ENCODE measurements at regions not wholly inside any gene's neighbourhood (a gene's known extent, or its start where the extent isn't known, plus 50 kb on each side); places are given as distances from the start of the nearest gene placed in this dataset.

DNA sequence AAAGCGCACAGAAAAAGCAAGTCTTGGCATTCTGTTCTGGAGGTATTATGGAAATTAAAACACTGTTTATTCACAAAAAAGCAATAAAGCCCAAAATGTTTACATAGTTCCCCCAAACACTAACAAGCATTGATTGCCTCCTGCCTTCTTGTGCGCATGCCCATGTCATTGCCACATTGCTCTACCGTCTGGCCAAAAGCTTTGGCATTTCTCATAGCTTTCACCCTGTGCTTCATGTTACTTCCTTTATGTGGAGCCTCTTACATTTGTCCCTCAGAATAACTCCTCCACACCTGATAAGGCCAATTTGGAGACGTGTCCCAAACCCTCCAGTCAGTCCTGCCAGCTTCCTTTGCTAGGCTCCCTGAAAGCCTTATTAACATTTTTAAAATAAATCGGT lies 680.8 kb downstream of the GBE1 start:
- intact Hi-C loops (cut with micrococcal nuclease; ENCODE audit: unreplicated experiment): no loop called here
- Histone ChIP-seq H3K36me3 (ENCODE audit: insufficient read depth, low read length) (no peaks in the 10 kb centered on the region), H3K9me2 (ENCODE audit: insufficient read depth, low read length) (no peaks in the 10 kb centered on the region), H4K20me1 (ENCODE audit: insufficient read depth, low read length) (no peaks in the 10 kb centered on the region), H3K4me3 (ENCODE audit: low read depth, low read length, poor library complexity, severe bottlenecking) (no peak overlapping the region), H3K4me1 (ENCODE audit: insufficient read depth, low read length, poor library complexity, severe bottlenecking) (no peaks in the 10 kb centered on the region), H3K27ac (ENCODE audit: low read depth, low read length, poor library complexity, severe bottlenecking) (no peak overlapping the region), H3K9me3 (ENCODE audit: low read length) (no peaks in the 10 kb centered on the region), H3K4me2 (ENCODE audit: low read length) (no peak overlapping the region), H2AFZ (ENCODE audit: low read length) (no peak overlapping the region), H3K79me2 (ENCODE audit: insufficient read depth, low read depth, low read length) (no peaks in the 10 kb centered on the region)
- DNase-seq (ENCODE audit: low spot score): no peak
- TF ChIP-seq, protein P1, sequence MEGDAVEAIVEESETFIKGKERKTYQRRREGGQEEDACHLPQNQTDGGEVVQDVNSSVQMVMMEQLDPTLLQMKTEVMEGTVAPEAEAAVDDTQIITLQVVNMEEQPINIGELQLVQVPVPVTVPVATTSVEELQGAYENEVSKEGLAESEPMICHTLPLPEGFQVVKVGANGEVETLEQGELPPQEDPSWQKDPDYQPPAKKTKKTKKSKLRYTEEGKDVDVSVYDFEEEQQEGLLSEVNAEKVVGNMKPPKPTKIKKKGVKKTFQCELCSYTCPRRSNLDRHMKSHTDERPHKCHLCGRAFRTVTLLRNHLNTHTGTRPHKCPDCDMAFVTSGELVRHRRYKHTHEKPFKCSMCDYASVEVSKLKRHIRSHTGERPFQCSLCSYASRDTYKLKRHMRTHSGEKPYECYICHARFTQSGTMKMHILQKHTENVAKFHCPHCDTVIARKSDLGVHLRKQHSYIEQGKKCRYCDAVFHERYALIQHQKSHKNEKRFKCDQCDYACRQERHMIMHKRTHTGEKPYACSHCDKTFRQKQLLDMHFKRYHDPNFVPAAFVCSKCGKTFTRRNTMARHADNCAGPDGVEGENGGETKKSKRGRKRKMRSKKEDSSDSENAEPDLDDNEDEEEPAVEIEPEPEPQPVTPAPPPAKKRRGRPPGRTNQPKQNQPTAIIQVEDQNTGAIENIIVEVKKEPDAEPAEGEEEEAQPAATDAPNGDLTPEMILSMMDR (conservative IDR thresholded peaks at IDR 0.05; ENCODE audit: low read length): no peak
- POLR2A ChIA-PET: no interaction called here
- BruUV-seq (replicated peaks): no TSS peak
- CTCF ChIA-PET (ENCODE audit: unreplicated experiment): no interaction called here

DNA sequence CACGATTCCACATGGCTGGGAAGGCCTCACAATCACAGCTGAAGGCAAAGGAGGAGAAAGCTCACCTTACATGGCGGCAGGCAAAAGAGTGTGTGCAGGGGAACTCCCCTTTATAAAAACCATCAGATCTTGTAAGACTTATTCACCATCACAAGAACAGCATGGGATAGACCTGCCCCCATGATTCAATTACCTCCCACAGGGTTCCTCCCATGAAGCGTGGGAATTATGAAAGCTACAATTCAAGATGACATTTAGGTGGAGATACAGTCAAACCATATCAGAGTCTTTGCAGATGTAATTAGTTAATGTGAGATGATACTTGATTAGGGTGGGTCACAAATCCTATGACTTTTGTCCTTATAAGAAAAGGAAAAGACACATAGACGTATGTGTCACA lies 688.9 kb downstream of the GBE1 start:
- no peaks in the 10 kb centered on the region for H3K79me2 ChIP-seq (ENCODE audit: insufficient read depth, low read depth, low read length)
- H3K9me2 ChIP-seq (ENCODE audit: insufficient read depth, low read length): no peaks in the 10 kb centered on the region
- H3K4me3 ChIP-seq (ENCODE audit: low read depth, low read length, poor library complexity, severe bottlenecking): no peak overlapping the region
- no peaks in the 10 kb centered on the region for H3K4me1 ChIP-seq (ENCODE audit: insufficient read depth, low read length, poor library complexity, severe bottlenecking)
- POLR2A ChIA-PET: no interaction called here
- H4K20me1 ChIP-seq (ENCODE audit: insufficient read depth, low read length): no peaks in the 10 kb centered on the region
- no peak overlapping the region for H3K4me2 ChIP-seq (ENCODE audit: low read length)
- H3K36me3 ChIP-seq (ENCODE audit: insufficient read depth, low read length): no peaks in the 10 kb centered on the region
- DNase-seq (ENCODE audit: low spot score): no peak
- no peak overlapping the region for H2AFZ ChIP-seq (ENCODE audit: low read length)
- TF ChIP-seq, protein P1 (conservative IDR thresholded peaks at IDR 0.05; ENCODE audit: low read length): no peak
- no peak overlapping the region for H3K27ac ChIP-seq (ENCODE audit: low read depth, low read length, poor library complexity, severe bottlenecking)
- intact Hi-C loops (cut with micrococcal nuclease; ENCODE audit: unreplicated experiment): no loop called here
- BruUV-seq (replicated peaks): no TSS peak
- no peaks in the 10 kb centered on the region for H3K9me3 ChIP-seq (ENCODE audit: low read length)
- CTCF ChIA-PET (ENCODE audit: unreplicated experiment): no interaction called here

DNA sequence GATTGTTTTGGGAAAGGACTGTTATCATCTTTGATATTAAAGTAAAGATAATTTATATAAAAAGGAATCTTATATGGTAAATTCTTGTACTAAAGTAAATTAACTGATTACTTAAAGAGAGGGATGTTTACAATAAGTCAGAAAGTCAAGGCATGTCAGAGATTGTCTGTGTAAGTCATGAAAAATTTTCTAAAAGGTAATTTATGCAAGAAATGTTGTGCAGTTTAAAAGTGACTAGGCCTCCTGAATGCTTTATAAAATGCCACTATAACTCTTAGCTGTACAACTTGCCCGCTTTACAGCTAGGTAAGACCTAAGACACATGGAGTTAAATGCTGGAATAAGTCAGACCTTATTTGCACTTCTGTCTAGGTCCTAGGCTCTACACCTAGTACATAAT lies 692.9 kb downstream of the GBE1 start:
- CTCF ChIA-PET (ENCODE audit: unreplicated experiment): no interaction called here
- Histone ChIP-seq H3K9me3 (ENCODE audit: low read length) (no peaks in the 10 kb centered on the region), H3K4me1 (ENCODE audit: insufficient read depth, low read length, poor library complexity, severe bottlenecking) (no peaks in the 10 kb centered on the region), H2AFZ (ENCODE audit: low read length) (no peak overlapping the region), H3K79me2 (ENCODE audit: insufficient read depth, low read depth, low read length) (no peaks in the 10 kb centered on the region), H3K4me2 (ENCODE audit: low read length) (no peak overlapping the region), H3K9me2 (ENCODE audit: insufficient read depth, low read length) (no peaks in the 10 kb centered on the region), H3K4me3 (ENCODE audit: low read depth, low read length, poor library complexity, severe bottlenecking) (no peak overlapping the region), H4K20me1 (ENCODE audit: insufficient read depth, low read length) (no peaks in the 10 kb centered on the region), H3K27ac (ENCODE audit: low read depth, low read length, poor library complexity, severe bottlenecking) (no peak overlapping the region), H3K36me3 (ENCODE audit: insufficient read depth, low read length) (no peaks in the 10 kb centered on the region)
- BruUV-seq (replicated peaks): no TSS peak
- POLR2A ChIA-PET: no interaction called here
- TF ChIP-seq EZH2phosphoT487 (IDR thresholded peaks at IDR 0.05; ENCODE audit: borderline replicate concordance, low read depth, low read length): no peak
- TF ChIP-seq, protein P1 (conservative IDR thresholded peaks at IDR 0.05; ENCODE audit: low read length): no peak
- DNase-seq (ENCODE audit: low spot score): no peak
- intact Hi-C loops (cut with micrococcal nuclease; ENCODE audit: unreplicated experiment): no loop called here
